ENCODE measurements at regions not wholly inside any gene's neighbourhood (a gene's known extent, or its start where the extent isn't known, plus 50 kb on each side); places are given as distances from the start of the nearest gene placed in this dataset.

DNA sequence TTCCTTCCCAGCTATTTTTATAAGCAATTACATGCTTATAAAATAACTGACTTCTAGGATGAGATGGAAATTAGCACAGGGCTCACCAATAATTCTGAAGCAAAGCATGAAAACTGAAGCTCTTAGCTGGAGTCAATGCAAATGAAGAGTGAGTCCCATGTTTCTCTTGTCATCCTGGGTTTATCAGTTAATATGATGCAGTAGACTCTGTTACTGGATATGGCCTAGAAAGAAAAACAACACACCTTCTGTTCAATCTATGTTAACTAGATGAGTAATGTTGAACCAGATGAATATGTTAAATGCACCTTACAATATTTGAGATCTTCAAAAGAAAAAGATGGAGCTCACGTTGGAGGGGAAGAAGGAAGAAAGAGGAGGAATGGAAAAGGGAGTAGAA is 229.4 kb downstream of the DUSP6 start:
- no peak for TF ChIP-seq POLR2A (IDR thresholded peaks at IDR 0.05)
- TF ChIP-seq, protein P1, sequence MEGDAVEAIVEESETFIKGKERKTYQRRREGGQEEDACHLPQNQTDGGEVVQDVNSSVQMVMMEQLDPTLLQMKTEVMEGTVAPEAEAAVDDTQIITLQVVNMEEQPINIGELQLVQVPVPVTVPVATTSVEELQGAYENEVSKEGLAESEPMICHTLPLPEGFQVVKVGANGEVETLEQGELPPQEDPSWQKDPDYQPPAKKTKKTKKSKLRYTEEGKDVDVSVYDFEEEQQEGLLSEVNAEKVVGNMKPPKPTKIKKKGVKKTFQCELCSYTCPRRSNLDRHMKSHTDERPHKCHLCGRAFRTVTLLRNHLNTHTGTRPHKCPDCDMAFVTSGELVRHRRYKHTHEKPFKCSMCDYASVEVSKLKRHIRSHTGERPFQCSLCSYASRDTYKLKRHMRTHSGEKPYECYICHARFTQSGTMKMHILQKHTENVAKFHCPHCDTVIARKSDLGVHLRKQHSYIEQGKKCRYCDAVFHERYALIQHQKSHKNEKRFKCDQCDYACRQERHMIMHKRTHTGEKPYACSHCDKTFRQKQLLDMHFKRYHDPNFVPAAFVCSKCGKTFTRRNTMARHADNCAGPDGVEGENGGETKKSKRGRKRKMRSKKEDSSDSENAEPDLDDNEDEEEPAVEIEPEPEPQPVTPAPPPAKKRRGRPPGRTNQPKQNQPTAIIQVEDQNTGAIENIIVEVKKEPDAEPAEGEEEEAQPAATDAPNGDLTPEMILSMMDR (IDR thresholded peaks at IDR 0.05 in 4 of 5, conservative IDR thresholded peaks at IDR 0.05 in 1 of 5), result no peak
